ENCODE measurements at regions not wholly inside any gene's neighbourhood (a gene's known extent, or its start where the extent isn't known, plus 50 kb on each side); places are given as distances from the start of the nearest gene placed in this dataset.

DNA sequence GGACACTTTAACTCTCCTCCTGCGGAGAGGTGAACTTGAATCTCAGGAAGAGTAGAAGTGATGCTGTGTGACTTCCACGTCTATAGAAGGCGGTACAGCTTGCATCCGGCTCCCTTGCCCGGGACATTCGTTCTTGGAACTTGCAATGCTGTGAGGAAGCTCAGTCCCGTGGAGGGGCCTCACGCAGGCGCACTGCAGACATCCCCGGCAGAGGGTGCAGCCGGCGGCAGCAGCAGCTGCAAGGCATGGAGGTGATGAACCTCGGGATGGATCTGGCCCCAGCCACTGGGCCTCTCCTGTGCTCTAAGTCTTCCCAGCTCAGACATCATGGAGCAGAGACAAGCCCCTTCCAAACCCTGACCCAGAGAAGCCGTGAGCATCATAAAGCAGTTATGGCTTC is 61.8 kb upstream of the SOD1 start:
- TF ChIP-seq POLR2A (IDR thresholded peaks at IDR 0.05): no peak
- TF ChIP-seq, protein P1, sequence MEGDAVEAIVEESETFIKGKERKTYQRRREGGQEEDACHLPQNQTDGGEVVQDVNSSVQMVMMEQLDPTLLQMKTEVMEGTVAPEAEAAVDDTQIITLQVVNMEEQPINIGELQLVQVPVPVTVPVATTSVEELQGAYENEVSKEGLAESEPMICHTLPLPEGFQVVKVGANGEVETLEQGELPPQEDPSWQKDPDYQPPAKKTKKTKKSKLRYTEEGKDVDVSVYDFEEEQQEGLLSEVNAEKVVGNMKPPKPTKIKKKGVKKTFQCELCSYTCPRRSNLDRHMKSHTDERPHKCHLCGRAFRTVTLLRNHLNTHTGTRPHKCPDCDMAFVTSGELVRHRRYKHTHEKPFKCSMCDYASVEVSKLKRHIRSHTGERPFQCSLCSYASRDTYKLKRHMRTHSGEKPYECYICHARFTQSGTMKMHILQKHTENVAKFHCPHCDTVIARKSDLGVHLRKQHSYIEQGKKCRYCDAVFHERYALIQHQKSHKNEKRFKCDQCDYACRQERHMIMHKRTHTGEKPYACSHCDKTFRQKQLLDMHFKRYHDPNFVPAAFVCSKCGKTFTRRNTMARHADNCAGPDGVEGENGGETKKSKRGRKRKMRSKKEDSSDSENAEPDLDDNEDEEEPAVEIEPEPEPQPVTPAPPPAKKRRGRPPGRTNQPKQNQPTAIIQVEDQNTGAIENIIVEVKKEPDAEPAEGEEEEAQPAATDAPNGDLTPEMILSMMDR (IDR thresholded peaks at IDR 0.05): no peak
